HAP-1 (cell line): ENCODE measurements at regions not wholly inside any gene's neighbourhood (a gene's known extent, or its start where the extent isn't known, plus 50 kb on each side); places are given as distances from the start of the nearest gene placed in this dataset.

Source experiments
- DNase-seq, 2 experiments: peaks; one replicate each; pipeline ENCODE4 v3.0.0-alpha.2; 2016 to 2020; ENCODE audit warnings: low spot score in 2 of 2
- H3K27me3 ChIP-seq: fragments of 250-450 bp; sonication (Bioruptor Pico); 2 replicates; pipeline ENCODE4 v1.5.1; 2020; ENCODE audit warnings: low read depth, mild to moderate bottlenecking, moderate library complexity
- H3K36me3 ChIP-seq: fragments of 250-450 bp; sonication (Bioruptor Pico); replicated peaks from 2 replicates; pipeline ENCODE4 v1.5.1; 2020; ENCODE audit warnings: mild to moderate bottlenecking
- H3K4me1 ChIP-seq: fragments of 250-450 bp; sonication (Bioruptor Pico); 2 replicates; pipeline ENCODE4 v1.5.1; 2020; ENCODE audit warnings: mild to moderate bottlenecking
- H3K4me3 ChIP-seq: fragments of 250-450 bp; sonication (Bioruptor Pico); 2 replicates; pipeline ENCODE4 v1.5.1; 2020; ENCODE audit warnings: mild to moderate bottlenecking, moderate library complexity
- H3K9me3 ChIP-seq: fragments of 250-450 bp; sonication (Bioruptor Pico); 2 replicates; pipeline ENCODE4 v1.5.1; 2020; ENCODE audit warnings: mild to moderate bottlenecking, moderate library complexity
- in situ Hi-C: fragments of 300-500 bp; cut with MboI; formaldehyde crosslinking; loops from 3 replicates; pipeline ENCODE4 v1.14.3; 2020; ENCODE audit warnings: low sequenced_read_pairs, inconsistent platforms, mixed read lengths

DNA sequence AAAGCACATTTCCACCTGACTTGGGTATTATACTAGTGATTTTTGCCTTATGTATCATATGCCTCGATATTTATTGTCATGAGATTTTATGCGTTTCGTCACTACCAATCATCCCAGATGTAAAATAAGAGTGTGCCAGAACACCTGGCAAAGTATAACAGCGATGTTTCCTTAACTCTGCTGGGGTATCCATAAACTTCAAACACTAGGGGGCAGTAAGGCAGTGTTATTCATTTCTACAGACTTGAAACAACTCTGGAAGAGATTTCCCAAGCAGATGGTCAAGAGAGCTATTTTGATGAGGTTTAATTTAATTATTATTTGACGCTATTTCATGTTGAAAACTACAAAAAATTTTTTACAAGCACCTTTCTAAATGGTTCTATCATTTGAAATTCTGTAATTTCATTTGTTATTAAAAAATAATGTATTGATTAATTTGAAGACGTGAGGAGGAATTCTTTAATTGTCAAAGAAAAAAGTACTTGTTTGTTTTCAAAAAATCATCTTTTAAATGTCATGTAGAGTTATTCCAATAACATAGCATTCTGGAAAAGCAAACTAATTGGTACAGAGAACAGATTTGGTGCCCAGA, 388.5 kb upstream of the CTNND2 start:
- H3K4me3 ChIP-seq: no peak overlapping the region
- in situ Hi-C loops: no loop called here
- no peaks in the 10 kb centered on the region for H3K9me3 ChIP-seq
- H3K27me3 ChIP-seq: no peaks in the 10 kb centered on the region
- no peaks in the 10 kb centered on the region for H3K36me3 ChIP-seq
- H3K4me1 ChIP-seq: no peaks in the 10 kb centered on the region
- no peak for DNase-seq

DNA sequence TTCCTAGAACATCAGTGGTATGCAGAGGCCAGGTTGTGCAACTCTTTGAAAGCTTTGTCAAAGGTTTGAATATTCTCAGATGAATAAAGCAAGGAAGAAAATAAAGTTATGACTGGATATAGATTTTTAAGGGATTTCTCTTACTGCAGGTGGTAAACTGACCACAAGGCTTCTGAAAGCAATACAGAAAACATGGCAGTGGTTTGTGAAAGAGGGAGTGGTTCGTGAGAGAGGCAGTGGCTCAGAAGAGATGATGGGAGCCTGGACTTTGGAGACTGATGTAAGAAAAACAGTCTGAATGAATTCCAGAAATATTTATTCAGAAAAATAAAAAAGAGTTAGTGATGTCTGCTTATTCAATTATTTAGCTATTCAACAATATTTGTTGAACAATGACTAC, 380.4 kb upstream of the CTNND2 start:
- H3K27me3 ChIP-seq: no peaks in the 10 kb centered on the region
- H3K4me3 ChIP-seq: no peak overlapping the region
- in situ Hi-C loops: no loop called here
- H3K9me3 ChIP-seq: no peaks in the 10 kb centered on the region; the same call in 1 of the 2 replicates
- H3K36me3 ChIP-seq: no peaks in the 10 kb centered on the region
- DNase-seq: no peak
- H3K4me1 ChIP-seq: no peaks in the 10 kb centered on the region

DNA sequence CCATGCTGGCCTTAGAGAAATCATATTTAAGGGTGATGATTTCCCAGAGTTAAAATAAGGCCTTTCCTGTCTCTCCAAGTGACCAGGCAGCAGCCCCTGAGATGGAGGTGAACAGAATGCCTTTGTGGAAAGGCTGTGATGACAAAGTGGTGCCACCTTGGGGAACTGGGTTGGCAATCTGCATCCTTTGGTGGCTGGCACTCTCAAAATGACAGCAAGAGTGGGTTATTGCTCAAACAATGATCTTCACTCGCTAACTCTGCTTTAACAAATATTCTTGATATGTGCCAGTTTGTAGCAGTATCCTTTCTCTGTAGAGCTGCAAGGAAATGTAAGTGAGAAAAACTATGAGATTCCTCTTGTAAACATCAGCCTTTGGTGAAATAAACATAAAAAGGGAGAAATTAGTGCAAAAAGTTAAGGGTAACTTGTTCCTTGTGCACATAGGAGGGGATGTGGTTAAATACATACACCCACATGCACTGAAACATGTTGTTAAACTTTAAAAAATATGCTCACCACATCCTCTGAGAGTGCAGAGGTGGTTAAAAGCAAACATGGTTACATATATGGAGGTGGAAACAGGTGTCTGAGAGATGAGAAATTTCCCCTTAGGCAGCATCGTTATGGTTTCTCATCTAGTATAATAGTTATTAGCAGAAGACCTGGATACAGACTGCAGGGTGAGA, 373.4 kb upstream of the CTNND2 start:
- no peak overlapping the region for H3K4me3 ChIP-seq
- H3K27me3 ChIP-seq: no peaks in the 10 kb centered on the region
- in situ Hi-C loops: no loop called here
- no peaks in the 10 kb centered on the region for H3K36me3 ChIP-seq
- no peak for DNase-seq
- H3K9me3 ChIP-seq: peaks cover 3% of the 10 kb centered on the region; the same call in 1 of the 2 replicates
- no peaks in the 10 kb centered on the region for H3K4me1 ChIP-seq

DNA sequence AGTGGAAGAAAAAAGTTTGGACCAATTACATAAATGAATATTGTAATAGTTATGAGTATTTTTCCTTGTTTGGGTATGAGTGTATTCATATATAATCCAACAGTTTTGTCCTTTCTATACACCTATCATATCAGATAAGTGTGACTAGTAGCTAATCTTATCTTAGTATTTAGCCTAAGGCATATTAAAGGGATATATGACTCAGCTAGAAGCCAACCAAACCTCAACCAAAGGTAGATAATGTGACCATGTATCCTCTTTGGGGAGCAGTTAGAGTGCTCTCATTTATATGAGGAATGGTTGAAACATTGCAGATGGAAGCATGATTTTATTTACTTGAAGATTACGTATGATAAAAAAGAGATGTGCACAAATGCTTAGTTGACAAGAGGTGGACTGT, 370.0 kb upstream of the CTNND2 start:
- no peaks in the 10 kb centered on the region for H3K36me3 ChIP-seq
- no peak overlapping the region for H3K4me3 ChIP-seq
- DNase-seq: no peak
- in situ Hi-C loops: no loop called here
- H3K4me1 ChIP-seq: no peaks in the 10 kb centered on the region
- 0 out of 2 replicates have a peak, but pooled peaks cover 3% of the 10 kb centered on the region for H3K9me3 ChIP-seq
- no peaks in the 10 kb centered on the region for H3K27me3 ChIP-seq

DNA sequence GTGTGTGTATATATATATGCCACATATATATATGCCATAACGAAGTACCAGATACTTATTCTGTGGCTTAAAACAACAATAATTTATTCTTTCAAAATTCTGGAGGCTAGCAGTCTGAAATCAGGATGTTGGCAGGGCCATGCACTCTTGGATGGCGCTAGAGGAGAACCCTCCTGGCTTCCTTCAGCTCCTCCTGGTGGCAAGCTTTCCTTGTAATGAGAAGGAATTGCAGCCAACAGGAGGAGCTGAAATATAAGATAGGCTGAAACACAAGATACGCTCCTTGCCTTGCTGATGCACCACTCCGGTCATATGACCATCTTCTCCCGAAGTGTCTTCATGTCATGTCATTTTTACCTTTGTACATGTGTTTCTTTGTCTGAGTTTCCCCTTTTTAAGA, 368.1 kb upstream of the CTNND2 start:
- no peaks in the 10 kb centered on the region for H3K27me3 ChIP-seq
- no peak for DNase-seq
- no peak overlapping the region for H3K4me3 ChIP-seq
- in situ Hi-C loops: no loop called here
- H3K9me3 ChIP-seq: 0 out of 2 replicates have a peak, but pooled peaks cover 3% of the 10 kb centered on the region
- no peaks in the 10 kb centered on the region for H3K4me1 ChIP-seq
- no peaks in the 10 kb centered on the region for H3K36me3 ChIP-seq

DNA sequence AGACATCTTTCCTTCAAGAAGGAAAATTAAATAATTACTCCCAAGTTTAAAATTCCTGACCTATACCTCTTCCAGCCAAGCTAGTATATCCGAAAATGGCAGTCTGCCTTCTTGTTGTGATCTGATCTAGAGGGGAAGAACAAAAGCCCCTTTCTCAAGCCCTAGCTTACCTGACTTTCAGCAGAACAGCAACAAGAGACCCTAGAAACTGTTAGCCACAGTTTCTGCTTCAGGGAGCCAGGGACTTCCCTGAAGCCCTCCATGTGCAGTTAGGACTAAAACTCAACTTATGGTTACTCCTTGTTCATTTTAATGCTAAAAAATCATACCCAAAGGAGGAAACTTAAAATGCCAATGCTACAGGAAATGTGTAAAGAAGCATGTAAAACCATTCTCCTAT, 366.7 kb upstream of the CTNND2 start:
- H3K4me1 ChIP-seq: no peaks in the 10 kb centered on the region
- H3K27me3 ChIP-seq: no peaks in the 10 kb centered on the region
- 0 out of 2 replicates have a peak, but pooled peaks cover 3% of the 10 kb centered on the region for H3K9me3 ChIP-seq
- in situ Hi-C loops: no loop called here
- no peak overlapping the region for H3K4me3 ChIP-seq
- H3K36me3 ChIP-seq: no peaks in the 10 kb centered on the region
- DNase-seq: no peak

DNA sequence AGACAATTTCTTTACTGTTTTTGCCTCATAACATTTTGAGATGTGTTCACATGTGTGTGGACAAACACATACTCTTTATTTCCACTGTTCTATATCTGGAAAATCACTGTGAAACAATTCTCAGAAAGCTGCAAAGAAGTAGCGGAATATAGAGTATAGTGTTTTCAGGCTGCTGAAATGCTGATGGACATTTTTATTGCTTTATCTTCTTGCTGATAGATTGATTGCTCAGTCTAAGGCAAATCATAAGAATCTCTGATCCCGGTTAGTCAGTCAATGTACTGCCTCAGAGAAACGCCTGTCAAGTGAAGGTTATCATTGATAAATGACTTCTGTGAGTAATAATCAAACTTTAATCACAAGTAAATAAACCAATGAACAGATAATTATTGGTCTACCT, 364.9 kb upstream of the CTNND2 start:
- Histone ChIP-seq H3K36me3 (no peaks in the 10 kb centered on the region), H3K9me3 (0 out of 2 replicates have a peak, but pooled peaks cover 3% of the 10 kb centered on the region), H3K4me1 (no peaks in the 10 kb centered on the region), H3K27me3 (no peaks in the 10 kb centered on the region), H3K4me3 (no peak overlapping the region)
- no peak for DNase-seq
- in situ Hi-C loops: no loop called here

DNA sequence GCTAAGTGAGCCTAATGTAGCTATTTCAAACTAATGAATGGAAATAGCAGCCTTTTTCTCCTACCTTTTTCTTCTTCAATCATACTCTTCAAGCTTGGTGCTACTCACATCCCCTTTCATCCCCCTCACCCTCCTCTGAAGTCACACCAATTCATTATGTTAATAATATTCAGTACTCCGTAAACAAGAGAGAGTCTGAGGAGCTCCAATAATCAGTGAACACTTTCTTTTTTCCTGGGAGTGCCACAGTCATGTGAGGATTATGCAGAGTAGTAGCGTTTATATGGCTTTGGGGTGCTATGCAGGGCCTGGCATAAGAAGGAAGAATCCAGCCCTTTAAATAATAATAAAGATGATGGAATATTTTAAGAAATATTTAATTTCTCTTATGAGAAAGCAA, 354.3 kb upstream of the CTNND2 start:
- in situ Hi-C loops: no loop called here
- H3K9me3 ChIP-seq: peaks cover 3% of the 10 kb centered on the region; the same call in 1 of the 2 replicates

DNA sequence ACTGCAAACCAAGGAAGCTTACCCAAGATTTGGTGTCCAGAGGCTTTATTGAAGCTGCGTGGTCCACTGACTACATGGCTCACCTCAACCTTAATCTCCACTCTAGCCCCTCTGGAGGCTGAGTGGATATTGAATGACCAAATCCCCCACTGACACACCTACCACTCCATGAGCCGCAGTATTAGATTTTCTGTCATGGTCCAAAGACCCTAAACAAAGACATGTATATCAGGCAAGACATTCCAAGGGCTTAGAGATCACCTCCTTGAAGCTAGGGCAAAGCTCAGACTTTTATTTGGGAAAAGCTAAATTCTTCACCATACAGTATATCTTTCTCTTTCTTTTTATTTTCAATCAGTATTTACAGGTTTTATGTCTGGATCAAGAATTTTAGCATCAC, 346.2 kb upstream of the CTNND2 start:
- DNase-seq: no peak
- Histone ChIP-seq H3K4me3 (no peak overlapping the region), H3K27me3 (no peaks in the 10 kb centered on the region), H3K36me3 (no peaks in the 10 kb centered on the region), H3K4me1 (no peaks in the 10 kb centered on the region), H3K9me3 (no peaks in the 10 kb centered on the region)
- in situ Hi-C loops: no loop called here

More for the DNA sequence above, 354.3 kb upstream of the CTNND2 start:
- Histone ChIP-seq H3K27me3 (no peaks in the 10 kb centered on the region), H3K4me3 (no peak overlapping the region), H3K4me1 (no peaks in the 10 kb centered on the region), H3K36me3 (no peaks in the 10 kb centered on the region)
- no peak for DNase-seq

DNA sequence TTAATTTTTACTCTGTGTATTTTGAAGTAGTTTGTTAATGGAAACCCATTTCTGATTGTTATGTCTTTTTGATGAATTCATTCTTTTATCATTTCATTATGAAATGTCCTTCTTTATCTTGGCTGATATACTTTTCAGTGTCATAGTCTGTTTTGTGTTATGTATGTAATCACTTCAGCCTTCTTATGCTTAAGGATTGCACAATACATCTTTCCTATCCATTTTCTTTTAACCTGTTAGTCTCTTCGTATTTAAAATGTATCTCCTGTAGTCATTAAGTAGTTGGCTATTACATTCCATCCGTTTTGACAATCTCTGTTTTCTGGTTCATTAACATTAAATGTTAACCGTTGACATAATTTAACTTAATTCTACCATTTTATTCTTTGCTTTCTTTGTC, 344.6 kb upstream of the CTNND2 start:
- no peaks in the 10 kb centered on the region for H3K9me3 ChIP-seq
- no peak for DNase-seq
- in situ Hi-C loops: no loop called here
- no peaks in the 10 kb centered on the region for H3K27me3 ChIP-seq
- H3K4me1 ChIP-seq: no peaks in the 10 kb centered on the region
- no peak overlapping the region for H3K4me3 ChIP-seq
- no peaks in the 10 kb centered on the region for H3K36me3 ChIP-seq

DNA sequence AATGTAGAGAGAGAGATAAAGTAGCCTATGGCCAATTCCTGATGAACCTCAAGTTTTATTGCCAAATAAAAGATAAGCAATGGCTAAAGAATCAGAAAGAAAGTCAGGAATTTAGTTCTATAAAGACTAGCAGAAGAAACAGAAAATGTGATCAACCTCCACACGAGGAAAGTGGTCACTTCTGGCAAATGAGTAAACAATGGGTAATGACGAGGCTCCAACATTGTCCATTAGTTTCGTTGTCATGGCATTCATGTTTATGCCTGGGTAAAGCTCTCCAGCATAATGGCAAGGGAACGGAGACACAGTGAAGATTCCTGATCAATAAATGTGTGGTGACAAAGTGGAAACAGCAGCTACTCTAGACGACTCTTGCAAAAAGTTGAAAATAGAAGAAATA, 341.8 kb upstream of the CTNND2 start:
- Histone ChIP-seq H3K27me3 (no peaks in the 10 kb centered on the region), H3K4me1 (no peaks in the 10 kb centered on the region), H3K4me3 (no peak overlapping the region), H3K9me3 (no peaks in the 10 kb centered on the region; the same call in 1 of the 2 replicates), H3K36me3 (no peaks in the 10 kb centered on the region)
- in situ Hi-C loops: no loop called here
- no peak for DNase-seq

DNA sequence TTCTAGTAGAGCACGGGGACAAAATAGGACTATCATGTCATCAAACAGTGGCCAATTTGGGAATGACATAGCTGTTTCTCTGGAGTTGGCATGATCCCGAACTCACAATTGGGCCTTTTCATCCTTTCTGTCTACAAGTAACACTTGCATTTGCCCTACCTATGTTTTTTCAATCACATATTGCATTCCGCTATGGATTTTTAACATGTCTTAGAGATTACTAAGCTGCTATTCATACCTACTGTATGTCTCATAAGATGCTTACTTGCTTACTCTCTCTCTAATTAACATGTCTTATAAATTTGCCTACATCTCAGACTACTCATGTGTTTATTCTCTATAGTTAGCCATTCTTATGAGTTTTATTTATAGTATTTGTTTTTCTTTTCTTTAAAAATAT, 341.2 kb upstream of the CTNND2 start:
- no peak overlapping the region for H3K4me3 ChIP-seq
- in situ Hi-C loops: no loop called here
- no peaks in the 10 kb centered on the region for H3K4me1 ChIP-seq
- no peaks in the 10 kb centered on the region for H3K36me3 ChIP-seq
- no peaks in the 10 kb centered on the region; the same call in 1 of the 2 replicates for H3K9me3 ChIP-seq
- H3K27me3 ChIP-seq: no peaks in the 10 kb centered on the region
- DNase-seq: no peak

DNA sequence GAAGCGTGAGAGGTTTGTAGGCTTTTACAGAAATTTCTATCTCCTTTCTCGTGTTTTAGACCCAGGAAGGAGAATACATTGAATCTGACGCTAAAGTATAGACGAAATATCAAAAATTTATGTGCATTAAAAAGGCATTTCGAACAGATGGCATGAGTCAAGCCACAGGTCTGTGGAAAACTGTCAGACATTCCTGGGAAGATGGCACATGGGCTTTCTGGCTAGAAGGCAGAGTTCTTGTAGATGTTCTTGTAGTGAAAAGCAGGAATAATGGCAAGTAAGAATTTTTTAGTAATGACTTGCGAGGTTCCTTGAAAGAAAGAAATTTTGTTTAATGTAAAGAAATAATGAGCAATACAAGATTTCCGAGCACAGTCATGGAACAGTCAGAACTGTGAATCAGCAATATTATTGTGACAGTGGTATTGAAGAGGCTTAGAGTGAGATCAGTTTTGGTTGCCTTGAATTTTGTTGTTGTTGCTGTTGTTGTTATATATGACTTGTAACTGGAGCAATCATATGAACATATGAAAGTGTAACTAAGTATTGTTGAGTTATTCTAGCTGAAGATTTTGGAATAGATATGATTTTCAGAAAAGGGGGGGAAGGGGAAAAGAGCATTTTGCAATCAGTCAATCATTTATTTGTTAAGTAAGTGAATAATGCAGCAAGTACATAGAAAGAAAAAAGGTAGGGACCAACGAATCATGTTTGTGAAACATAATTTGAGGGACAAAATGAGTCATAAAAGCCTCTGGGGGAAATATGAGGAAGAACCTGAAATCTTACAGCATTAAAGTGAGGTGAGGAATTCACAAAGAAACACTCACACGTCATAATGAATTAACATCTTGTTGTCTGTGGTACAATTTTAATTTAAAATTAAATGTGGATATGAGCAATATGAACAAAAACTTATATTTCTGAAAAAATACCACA, 339.0 kb upstream of the CTNND2 start:
- Histone ChIP-seq H3K27me3 (no peaks in the 10 kb centered on the region), H3K36me3 (no peaks in the 10 kb centered on the region), H3K9me3 (no peaks in the 10 kb centered on the region; the same call in 1 of the 2 replicates), H3K4me1 (no peaks in the 10 kb centered on the region), H3K4me3 (no peak overlapping the region)
- in situ Hi-C loops: no loop called here
- DNase-seq: no peak
